K562 (cell line): ENCODE measurements at regions not wholly inside any gene's neighbourhood (a gene's known extent, or its start where the extent isn't known, plus 50 kb on each side); places are given as distances from the start of the nearest gene placed in this dataset.

Experiments
- ATAC-seq: fragments of 200-7000 bp; cut with Tn5 transposase; 3 replicates; pipeline ENCODE4 v1.9.1; 2020; ENCODE audit warnings: moderate library complexity
- BruUV-seq: library from RNA; stranded (reverse); fragments of 400-500 nt; replicated peaks from 2 replicates; lab custom pipeline; 2021; lab: Mats Ljungman, UMichigan
- CTCF ChIA-PET: fragments of 300-600 bp; formaldehyde crosslinking; extraction: SDS; loops from one replicate; lab custom pipeline; 2021; ENCODE audit warnings: low intra/inter-chr PET ratio; lab: Yijun Ruan, JAX
- POLR2A ChIA-PET: fragments of 300-600, 350-650 bp; sonication (Branson Sonifier 250); formaldehyde crosslinking; extraction: SDS; loops from one replicate; lab custom pipeline; 2021; ENCODE audit warnings: antibody characterized with exemption, inconsistent platforms; lab: Yijun Ruan, JAX
- DNase-seq, 4 experiments: peaks; one replicate each; pipeline versions ENCODE4 v3.0.0 to v3.0.0-alpha.2; 2011 to 2018; ENCODE audit warnings: low spot score in 3 of 4, mixed read lengths in 3 of 4; ENCODE audit errors: extremely low read depth in 1 of 4
- FAIRE-seq: peaks from 2 replicates; lab custom pipeline; 2011; peaks lifted over from hg19 to GRCh38; lab: Jason Lieb, UNC
- H2AFZ ChIP-seq: 2 replicates; pipeline ENCODE4 v1.6.0; 2011; ENCODE audit warnings: low read depth, low read length, control low read depth, inconsistent platforms
- H3K27ac ChIP-seq: fragments of 200-600 bp; 3 replicates; pipeline ENCODE4 v1.8.0; 2011; ENCODE audit warnings: low read depth, mild to moderate bottlenecking, control low read depth, inconsistent platforms, low read length, moderate library complexity, mixed read lengths; ENCODE audit errors: extremely low read depth
- H3K27me3 ChIP-seq, 2 experiments: fragments of 300-600 bp in 1 of 2; 2 replicates in 1 of 2; 3 replicates in 1 of 2; pipeline versions ENCODE4 v1.6.0 to v1.8.0; 2011; ENCODE audit warnings: inconsistent platforms in 2 of 2, low read length in 2 of 2, mild to moderate bottlenecking in 1 of 2, mixed read lengths in 1 of 2, moderate library complexity in 1 of 2; ENCODE audit not compliant: control insufficient read depth in 2 of 2, insufficient read depth in 2 of 2
- H3K36me3 ChIP-seq: fragments of 300-600 bp; 3 replicates; pipeline ENCODE4 v1.8.0; 2011; ENCODE audit warnings: mild to moderate bottlenecking, low read length, inconsistent platforms; ENCODE audit not compliant: control insufficient read depth, insufficient read depth
- H3K4me1 ChIP-seq, 2 experiments: fragments of 200-600 bp in 1 of 2; replicated peaks in 1 of 2; 2 replicates in 1 of 2; 3 replicates in 1 of 2; pipeline versions ENCODE4 v1.5.1 to v1.8.0; 2011; ENCODE audit warnings: inconsistent platforms in 2 of 2, low read length in 2 of 2, mild to moderate bottlenecking in 1 of 2, mixed read lengths in 1 of 2, moderate library complexity in 1 of 2; ENCODE audit not compliant: control insufficient read depth in 2 of 2, insufficient read depth in 2 of 2
- H3K4me2 ChIP-seq: 2 replicates; pipeline ENCODE4 v1.6.1; 2011; ENCODE audit warnings: low read length, control low read depth, inconsistent platforms, mixed read lengths; ENCODE audit not compliant: insufficient read depth
- H3K4me3 ChIP-seq: fragments of 200-600 bp; sonication (generic), shearing (Covaris generic); 2 replicates; pipeline ENCODE4 v1.5.1; 2016; ENCODE audit warnings: control low read depth, inconsistent platforms
- H3K79me2 ChIP-seq: fragments of 200-600 bp; 3 replicates; pipeline ENCODE4 v1.8.0; 2011; ENCODE audit warnings: low read length, inconsistent platforms; ENCODE audit not compliant: control insufficient read depth, insufficient read depth
- H3K9ac ChIP-seq, 2 experiments: 2 replicates each; pipeline versions ENCODE4 v1.6.0 to v1.6.1; 2011; ENCODE audit warnings: low read depth in 2 of 2, low read length in 2 of 2, control low read depth in 1 of 2, inconsistent platforms in 1 of 2, mild to moderate bottlenecking in 1 of 2, mixed read lengths in 1 of 2; ENCODE audit not compliant: insufficient read depth in 1 of 2
- H3K9me1 ChIP-seq: one replicate; pipeline ENCODE4 v1.6.0; 2011; ENCODE audit warnings: inconsistent platforms, mild to moderate bottlenecking, low read length, moderate library complexity; ENCODE audit not compliant: control insufficient read depth, insufficient read depth
- H3K9me3 ChIP-seq: replicated peaks from 2 replicates; pipeline ENCODE4 v1.5.1; 2011; ENCODE audit warnings: low read depth, low read length, inconsistent platforms; ENCODE audit not compliant: control insufficient read depth, insufficient read depth
- H4K20me1 ChIP-seq: replicated peaks from 2 replicates; pipeline ENCODE4 v1.6.1; 2011; ENCODE audit warnings: low read length, inconsistent platforms, mixed read lengths; ENCODE audit not compliant: control insufficient read depth, insufficient read depth
- DMBX1 ChIP-seq: fragments of 250-450 bp; sonication (Bioruptor Pico); IDR thresholded peaks from 2 replicates; pipeline ENCODE4 v1.8.0; 2022; ENCODE audit warnings: inconsistent platforms, mild to moderate bottlenecking, moderate library complexity, borderline replicate concordance
- SNIP1 ChIP-seq: fragments of 450-650 bp; IDR thresholded peaks from 2 replicates; pipeline ENCODE4 v1.7.1; 2017; ENCODE audit warnings: low read depth, mild to moderate bottlenecking
- WGBS: fragments of 100-300 bp; shearing (Covaris generic); methylation state at CpG from one replicate; pipeline ENCODE4 v1.1.6; 2016; ENCODE audit warnings: low coverage, mixed read lengths; ENCODE audit not compliant: insufficient coverage; ENCODE audit errors: missing lambda C conversion rate; 5-methylcytosine and 5-hydroxymethylcytosine counted together
- in situ Hi-C: fragments of 300-500 bp; cut with MboI; formaldehyde crosslinking; loops from 4 replicates; pipeline ENCODE4 v1.15.0; 2018; ENCODE audit warnings: inconsistent platforms, mixed read lengths
- intact Hi-C: fragments of 100-400 bp; cut with micrococcal nuclease; formaldehyde crosslinking; loops from 2 replicates; pipeline ENCODE4 v1.14.2; 2022
- TF ChIP-seq, protein P1 (sequence below), 2 experiments: fragments of 450-650 bp in 1 of 2; sonication (generic) in 1 of 2; formaldehyde crosslinking in 1 of 2; IDR thresholded peaks in 1 of 2; conservative IDR thresholded peaks in 1 of 2; 2 replicates each; pipeline versions ENCODE4 v1.6.1 to v1.8.1; 2016 to 2023; ENCODE audit warnings: mild to moderate bottlenecking in 2 of 2, moderate library complexity in 2 of 2, inconsistent platforms in 1 of 2, missing genetic modification reagents in 1 of 2

- 3% methylated on average over 21 of the region's 24 CpGs for WGBS
- H3K9ac ChIP-seq: no peak overlapping the region
- H3K27ac ChIP-seq: no peak overlapping the region
- ATAC-seq (no peak), DNase-seq (no peak), FAIRE-seq (no peak)
- BruUV-seq: no TSS peak
- H2AFZ ChIP-seq: no peak overlapping the region
- in situ Hi-C loops (no loop called here), intact Hi-C loops (no loop called here)
- CTCF ChIA-PET: no interaction called here
- H4K20me1 ChIP-seq: peaks cover 5% of the 10 kb centered on the region; the same call in 1 of the 2 replicates
- H3K79me2 ChIP-seq: no peaks in the 10 kb centered on the region
- peaks cover 22 to 42% of the 10 kb centered on the region in 2 experiments for H3K27me3 ChIP-seq
- no peak overlapping the region for H3K4me3 ChIP-seq
- no peak overlapping the region for H3K4me2 ChIP-seq
- no peaks in the 10 kb centered on the region for H3K9me3 ChIP-seq
- POLR2A ChIA-PET: no interaction called here
- peaks cover 0 to 3% of the 10 kb centered on the region in 2 experiments; a peak in 1 of 5 replicates for H3K4me1 ChIP-seq
- TF ChIP-seq, protein P1, sequence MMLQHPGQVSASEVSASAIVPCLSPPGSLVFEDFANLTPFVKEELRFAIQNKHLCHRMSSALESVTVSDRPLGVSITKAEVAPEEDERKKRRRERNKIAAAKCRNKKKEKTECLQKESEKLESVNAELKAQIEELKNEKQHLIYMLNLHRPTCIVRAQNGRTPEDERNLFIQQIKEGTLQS (IDR thresholded peaks at IDR 0.05): no peak
- TF ChIP-seq, protein P1 (CRISPR knock-in tag; conservative IDR thresholded peaks at IDR 0.05): no peak
- TF ChIP-seq DMBX1: no peak
- no peak for TF ChIP-seq SNIP1
- no peaks in the 10 kb centered on the region for H3K9me1 ChIP-seq
- H3K36me3 ChIP-seq: no peaks in the 10 kb centered on the region
Measured at GRCh38 chr1:47687631-47688460, 250.0 kb downstream of the FOXD2 start.
